NCI-H524 (cell line): ENCODE measurements at regions not wholly inside any gene's neighbourhood (a gene's known extent, or its start where the extent isn't known, plus 50 kb on each side); places are given as distances from the start of the nearest gene placed in this dataset.

Experiments
- DNase-seq, 2 experiments: peaks; one replicate each; lab custom pipeline; 2025; lab: John Stamatoyannopoulos, UW

GRCh38 chr12:98060411-98060810, 455.0 kb upstream of the TMPO start:
- DNase-seq, result no peak

GRCh38 chr12:98062464-98063245, 452.7 kb upstream of the TMPO start:
- DNase-seq, result no peak

- no peak for DNase-seq
Measured at GRCh38 chr12:98064501-98064900, 450.9 kb upstream of the TMPO start.

- DNase-seq, result no peak
Measured at GRCh38 chr12:98067795-98068194, 447.6 kb upstream of the TMPO start.

GRCh38 chr12:98073610-98074009, 441.8 kb upstream of the TMPO start:
- no peak for DNase-seq

- no peak for DNase-seq
Measured at GRCh38 chr12:98074286-98074685, 441.1 kb upstream of the TMPO start.

GRCh38 chr12:98084391-98084790, 431.0 kb upstream of the TMPO start:
- DNase-seq, result no peak

- DNase-seq, result no peak
Measured at GRCh38 chr12:98085046-98085755, 430.2 kb upstream of the TMPO start.

GRCh38 chr12:98090731-98091130, 424.7 kb upstream of the TMPO start:
- no peak for DNase-seq

GRCh38 chr12:98096436-98096835, 419.0 kb upstream of the TMPO start:
- DNase-seq, result no peak

- no peak for DNase-seq
Measured at GRCh38 chr12:98106031-98106683, 409.2 kb upstream of the TMPO start.

- peak; percentile 1 to 50 for DNase-seq
Measured at GRCh38 chr12:98109266-98109665, 406.1 kb upstream of the TMPO start.

- peak; percentile 7 to 66 for DNase-seq
Measured at GRCh38 chr12:98110536-98110935, 404.9 kb upstream of the TMPO start.

- no peak for DNase-seq
Measured at GRCh38 chr12:98113548-98113947, 401.8 kb upstream of the TMPO start.

- DNase-seq, result no peak
Measured at GRCh38 chr12:98121963-98122362, 393.4 kb upstream of the TMPO start.

GRCh38 chr12:98123021-98123461, 392.3 kb upstream of the TMPO start:
- DNase-seq, result no peak

- no peak for DNase-seq
Measured at GRCh38 chr12:98126637-98127335, 388.6 kb upstream of the TMPO start.

- DNase-seq, result no peak
Measured at GRCh38 chr12:98127336-98127679, 388.1 kb upstream of the TMPO start.

- DNase-seq, result no peak
Measured at GRCh38 chr12:98127854-98128253, 387.5 kb upstream of the TMPO start.

- no peak for DNase-seq
Measured at GRCh38 chr12:98136544-98136943, 378.8 kb upstream of the TMPO start.

- peak in 1 of 2 experiments; percentile 17 for DNase-seq
Measured at GRCh38 chr12:98137278-98137677, 378.1 kb upstream of the TMPO start.

- DNase-seq, result no peak
Measured at GRCh38 chr12:98144953-98145352, 370.4 kb upstream of the TMPO start.
